ENCODE measurements at regions not wholly inside any gene's neighbourhood (a gene's known extent, or its start where the extent isn't known, plus 50 kb on each side); places are given as distances from the start of the nearest gene placed in this dataset.

GRCh38 chr9:1698991-1699390, 316.2 kb upstream of the SMARCA2 start:
- Histone ChIP-seq H3K4me1 (ENCODE audit: insufficient read depth, low read length) (no peaks in the 10 kb centered on the region), H3F3A (ENCODE audit: low read length, unreplicated experiment) (no peaks in the 10 kb centered on the region), H3K9me2 (replicated peaks; ENCODE audit: low read length) (no peaks in the 10 kb centered on the region), H3K79me2 (ENCODE audit: low read length) (no peaks in the 10 kb centered on the region), H2AFZ (ENCODE audit: low read length) (no peak overlapping the region), H3K9ac (ENCODE audit: low read length) (no peak overlapping the region), H4K20me1 (ENCODE audit: low read length) (no peaks in the 10 kb centered on the region), H3K27ac (ENCODE audit: low read length) (no peak overlapping the region), H3K9me3 (ENCODE audit: low read length) (no peaks in the 10 kb centered on the region), H3K4me2 (ENCODE audit: low read length) (no peak overlapping the region), H3K27me3 (ENCODE audit: low read length) (no peaks in the 10 kb centered on the region), H3K36me3 (ENCODE audit: low read depth, low read length) (no peaks in the 10 kb centered on the region), H3K4me3 (ENCODE audit: low read length) (no peak overlapping the region)
- TF ChIP-seq EZH2 (IDR thresholded peaks at IDR 0.05; ENCODE audit: low read length, unreplicated experiment): no peak
- TF ChIP-seq EZH2phosphoT487 (IDR thresholded peaks at IDR 0.05; ENCODE audit: borderline replicate concordance, low read length): no peak
- no peak for TF ChIP-seq CTCF (conservative IDR thresholded peaks at IDR 0.05; ENCODE audit: low read depth, low read length)
- DNase-seq (no peak), ATAC-seq (no peak)
- POLR2A ChIA-PET (ENCODE audit: unreplicated experiment): no interaction called here
- no TSS peak for BruUV-seq (replicated peaks)
- intact Hi-C loops (cut with micrococcal nuclease): no loop called here
- CTCF ChIA-PET: no interaction called here

- TF ChIP-seq CTCF (conservative IDR thresholded peaks at IDR 0.05; ENCODE audit: low read depth, low read length) (no peak), EZH2phosphoT487 (IDR thresholded peaks at IDR 0.05; ENCODE audit: borderline replicate concordance, low read length) (no peak), EZH2 (IDR thresholded peaks at IDR 0.05; ENCODE audit: low read length, unreplicated experiment) (no peak)
- H3K9me3 ChIP-seq (ENCODE audit: low read length): no peaks in the 10 kb centered on the region
- DNase-seq (no peak), ATAC-seq (no peak)
- no peaks in the 10 kb centered on the region for H3K9me2 ChIP-seq (replicated peaks; ENCODE audit: low read length)
- no peak overlapping the region for H3K4me3 ChIP-seq (ENCODE audit: low read length)
- H3K4me1 ChIP-seq (ENCODE audit: insufficient read depth, low read length): no peaks in the 10 kb centered on the region
- H3K27me3 ChIP-seq (ENCODE audit: low read length): no peaks in the 10 kb centered on the region
- ChIA-PET POLR2A (ENCODE audit: unreplicated experiment) (no interaction called here), CTCF (no interaction called here)
- no peak overlapping the region for H3K4me2 ChIP-seq (ENCODE audit: low read length)
- no peaks in the 10 kb centered on the region for H3K79me2 ChIP-seq (ENCODE audit: low read length)
- no peaks in the 10 kb centered on the region for H3K36me3 ChIP-seq (ENCODE audit: low read depth, low read length)
- no TSS peak for BruUV-seq (replicated peaks)
- H3K9ac ChIP-seq (ENCODE audit: low read length): no peak overlapping the region
- H3F3A ChIP-seq (ENCODE audit: low read length, unreplicated experiment): no peaks in the 10 kb centered on the region
- no peaks in the 10 kb centered on the region for H4K20me1 ChIP-seq (ENCODE audit: low read length)
- H3K27ac ChIP-seq (ENCODE audit: low read length): no peak overlapping the region
- intact Hi-C loops (cut with micrococcal nuclease): no loop called here
- no peak overlapping the region for H2AFZ ChIP-seq (ENCODE audit: low read length)
These were observed 314.0 kb upstream of the SMARCA2 start for GRCh38 chr9:1701113-1701512.

DNA sequence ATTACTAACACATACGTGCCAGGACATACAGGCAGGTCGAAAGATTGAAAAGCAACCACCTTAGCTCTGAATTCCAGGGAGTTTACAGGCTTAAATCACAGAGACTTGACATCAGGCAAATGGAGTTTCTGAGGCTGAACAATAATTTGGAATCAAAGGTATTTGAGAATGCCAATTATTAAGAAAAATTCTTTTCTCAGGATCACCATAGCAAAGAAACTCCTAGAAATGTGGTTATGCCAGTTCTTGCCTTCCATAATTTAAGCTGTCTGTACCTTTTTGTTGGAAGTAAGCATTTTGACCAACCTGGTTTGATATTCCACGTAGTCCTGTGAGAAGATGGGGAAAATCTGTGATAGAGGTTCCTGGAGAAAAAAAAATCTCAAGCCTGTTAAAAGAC, 312.4 kb upstream of the SMARCA2 start:
- TF ChIP-seq CTCF (conservative IDR thresholded peaks at IDR 0.05; ENCODE audit: low read depth, low read length): no peak
- TF ChIP-seq EZH2phosphoT487 (IDR thresholded peaks at IDR 0.05; ENCODE audit: borderline replicate concordance, low read length): no peak
- no peak for TF ChIP-seq EZH2 (IDR thresholded peaks at IDR 0.05; ENCODE audit: low read length, unreplicated experiment)
- POLR2A ChIA-PET (ENCODE audit: unreplicated experiment): no interaction called here

More for the DNA sequence above, 312.4 kb upstream of the SMARCA2 start:
- Histone ChIP-seq H3K79me2 (ENCODE audit: low read length) (no peaks in the 10 kb centered on the region), H3K4me1 (ENCODE audit: insufficient read depth, low read length) (no peaks in the 10 kb centered on the region), H4K20me1 (ENCODE audit: low read length) (no peaks in the 10 kb centered on the region), H3K27ac (ENCODE audit: low read length) (no peak overlapping the region), H3K4me3 (ENCODE audit: low read length) (no peak overlapping the region), H3K9ac (ENCODE audit: low read length) (no peak overlapping the region), H3K9me2 (replicated peaks; ENCODE audit: low read length) (no peaks in the 10 kb centered on the region), H3K36me3 (ENCODE audit: low read depth, low read length) (no peaks in the 10 kb centered on the region), H3K27me3 (ENCODE audit: low read length) (no peaks in the 10 kb centered on the region), H3F3A (ENCODE audit: low read length, unreplicated experiment) (no peaks in the 10 kb centered on the region), H3K9me3 (ENCODE audit: low read length) (no peaks in the 10 kb centered on the region), H3K4me2 (ENCODE audit: low read length) (no peak overlapping the region), H2AFZ (ENCODE audit: low read length) (no peak overlapping the region)
- DNase-seq (no peak), ATAC-seq (no peak)
- intact Hi-C loops (cut with micrococcal nuclease): no loop called here
- no TSS peak for BruUV-seq (replicated peaks)
- CTCF ChIA-PET: no interaction called here
